Body of pancreas (tissue), 4 donors: ENCODE measurements at regions not wholly inside any gene's neighbourhood (a gene's known extent, or its start where the extent isn't known, plus 50 kb on each side); places are given as distances from the start of the nearest gene placed in this dataset.

ENCODE experiments used
- ATAC-seq: fragments of 150-250 bp; one replicate; pipeline ENCODE4 v1.9.1; 2016
- DNase-seq, 4 donors: peaks; one replicate each; pipeline ENCODE4 v3.0.0-alpha.2; 2019
- H3K27ac ChIP-seq, 4 donors: fragments of 200-600 bp; sonication (generic); 1 replicate in 3 of 4; 2 replicates in 1 of 4; pipeline versions ENCODE4 v1.5.1 to v1.6.1; 2016 to 2019; ENCODE audit warnings: mild to moderate bottlenecking in 1 of 4, mixed read lengths in 1 of 4, moderate library complexity in 1 of 4
- H3K27me3 ChIP-seq, 2 donors: fragments of 200-600 bp; sonication (generic); one replicate each; pipeline ENCODE4 v1.6.0; 2016; ENCODE audit warnings: mild to moderate bottlenecking in 1 of 2
- H3K36me3 ChIP-seq, 2 donors: fragments of 200-600 bp; sonication (generic); replicated peaks in 1 of 2; 2 replicates each; pipeline ENCODE4 v1.5.1; 2016; ENCODE audit warnings: low read depth in 2 of 2; ENCODE audit not compliant: insufficient read depth in 1 of 2
- H3K4me1 ChIP-seq: fragments of 200-600 bp; sonication (generic); one replicate; pipeline ENCODE4 v1.6.0; 2016
- H3K4me3 ChIP-seq, 2 donors: fragments of 200-600 bp; sonication (generic); 1 replicate in 1 of 2; 2 replicates in 1 of 2; pipeline ENCODE4 v1.5.1; 2016 to 2019
- H3K9me3 ChIP-seq, 3 donors: fragments of 200-600 bp; sonication (generic); 1 replicate in 2 of 3; 2 replicates in 1 of 3; pipeline ENCODE4 v1.5.1; 2016
- POLR2A ChIP-seq, 3 donors: fragments of 450-650 bp; IDR thresholded peaks; one replicate each; pipeline ENCODE4 v1.6.1; 2016; ENCODE audit warnings: antibody characterized with exemption in 3 of 3, mild to moderate bottlenecking in 2 of 3
- WGBS, 2 donors: methylation state at CpG; one replicate each; pipeline ENCODE4 v1.1.5; 2017; 5-methylcytosine and 5-hydroxymethylcytosine counted together
- intact Hi-C: fragments of 100-400 bp; cut with DNase I; formaldehyde crosslinking; loops from one replicate; pipeline ENCODE4 v1.15.1; 2023
- TF ChIP-seq, protein P1 (sequence below), 7 experiments: fragments of 450-650 bp in 4 of 7; fragments of 200-600 bp in 3 of 7; sonication (generic) in 3 of 7; IDR thresholded peaks; one replicate each; pipeline ENCODE4 v1.5.1; 2016 to 2019; ENCODE audit warnings: antibody characterized with exemption in 7 of 7

DNA sequence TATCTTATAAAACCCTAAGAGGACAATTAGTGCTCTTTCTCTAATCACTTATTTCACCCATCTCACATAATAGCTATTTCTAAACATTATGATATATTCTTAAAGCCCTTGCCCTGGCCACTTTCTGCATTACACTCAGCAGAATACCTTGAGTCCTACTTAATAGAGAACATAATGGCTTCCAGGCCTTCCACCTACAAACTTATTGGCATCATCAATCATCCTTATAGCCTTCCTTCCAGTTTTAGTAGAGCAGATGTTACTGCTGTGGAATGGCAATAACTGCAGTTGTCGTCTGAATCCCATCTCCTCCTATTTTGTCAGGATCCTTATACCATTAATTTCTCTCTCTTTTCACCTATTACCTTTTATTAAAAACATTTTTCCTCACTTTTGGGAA is 1127.4 kb downstream of the LRFN5 start:
- 37 to 55% methylated on average over 1 of the region's 1 CpG for WGBS, 2 donors
- ATAC-seq, result no peak
- no peaks in the 10 kb centered on the region for H3K9me3 ChIP-seq
- no peaks in the 10 kb centered on the region for H3K4me1 ChIP-seq
- H3K4me3 ChIP-seq, result no peak overlapping the region
- intact Hi-C loops, result no loop called here
- TF ChIP-seq POLR2A (IDR thresholded peaks at IDR 0.05), result no peak
- TF ChIP-seq, protein P1, sequence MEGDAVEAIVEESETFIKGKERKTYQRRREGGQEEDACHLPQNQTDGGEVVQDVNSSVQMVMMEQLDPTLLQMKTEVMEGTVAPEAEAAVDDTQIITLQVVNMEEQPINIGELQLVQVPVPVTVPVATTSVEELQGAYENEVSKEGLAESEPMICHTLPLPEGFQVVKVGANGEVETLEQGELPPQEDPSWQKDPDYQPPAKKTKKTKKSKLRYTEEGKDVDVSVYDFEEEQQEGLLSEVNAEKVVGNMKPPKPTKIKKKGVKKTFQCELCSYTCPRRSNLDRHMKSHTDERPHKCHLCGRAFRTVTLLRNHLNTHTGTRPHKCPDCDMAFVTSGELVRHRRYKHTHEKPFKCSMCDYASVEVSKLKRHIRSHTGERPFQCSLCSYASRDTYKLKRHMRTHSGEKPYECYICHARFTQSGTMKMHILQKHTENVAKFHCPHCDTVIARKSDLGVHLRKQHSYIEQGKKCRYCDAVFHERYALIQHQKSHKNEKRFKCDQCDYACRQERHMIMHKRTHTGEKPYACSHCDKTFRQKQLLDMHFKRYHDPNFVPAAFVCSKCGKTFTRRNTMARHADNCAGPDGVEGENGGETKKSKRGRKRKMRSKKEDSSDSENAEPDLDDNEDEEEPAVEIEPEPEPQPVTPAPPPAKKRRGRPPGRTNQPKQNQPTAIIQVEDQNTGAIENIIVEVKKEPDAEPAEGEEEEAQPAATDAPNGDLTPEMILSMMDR (IDR thresholded peaks at IDR 0.05), result no peak
- H3K27ac ChIP-seq, result no peak overlapping the region
- H3K27me3 ChIP-seq, result no peaks in the 10 kb centered on the region
- H3K36me3 ChIP-seq, result no peaks in the 10 kb centered on the region
- no peak for DNase-seq

DNA sequence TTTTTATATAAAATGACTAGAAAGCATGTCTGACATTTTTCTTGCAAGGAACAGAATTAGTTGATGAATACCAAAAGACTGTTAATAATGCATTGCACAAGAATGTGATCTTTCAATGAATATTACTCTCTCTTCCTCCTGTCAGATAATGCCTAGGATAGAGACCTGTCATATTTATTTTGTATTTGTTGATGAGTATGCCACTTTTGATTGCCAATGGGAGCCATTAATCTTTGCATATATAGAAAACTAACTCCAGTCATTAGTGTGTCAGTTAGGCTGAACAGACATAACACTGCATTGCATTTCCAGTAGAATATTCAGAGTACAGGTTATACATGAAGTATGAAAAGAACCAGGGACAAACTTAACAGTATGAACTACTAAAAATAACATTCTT is 1125.3 kb downstream of the LRFN5 start:
- TF ChIP-seq POLR2A (IDR thresholded peaks at IDR 0.05), result no peak
- TF ChIP-seq, protein P1 (IDR thresholded peaks at IDR 0.05), result no peak
- no peak for ATAC-seq
- intact Hi-C loops, result no loop called here

DNA sequence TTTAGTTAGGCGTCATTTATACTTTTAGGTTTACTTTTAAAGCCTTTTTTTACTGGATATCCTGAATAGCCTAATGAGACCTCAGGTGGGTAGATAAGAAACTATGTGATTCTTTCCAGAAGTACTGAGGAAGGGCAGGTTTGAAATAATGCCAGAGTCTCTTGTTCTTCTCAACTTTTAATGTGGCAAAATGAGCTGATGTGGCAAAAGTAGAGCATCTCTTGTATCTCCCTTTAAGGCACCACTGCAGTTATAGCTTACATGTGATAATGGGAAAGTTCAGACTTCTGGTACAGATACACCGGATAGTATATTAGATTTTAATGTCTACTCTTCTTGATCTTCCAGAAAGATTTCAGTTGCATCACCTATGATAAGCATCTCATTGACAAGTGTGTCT is 1124.8 kb downstream of the LRFN5 start:
- Histone ChIP-seq H3K36me3 (no peaks in the 10 kb centered on the region), H3K27ac (no peak overlapping the region), H3K4me3 (no peak overlapping the region), H3K4me1 (no peaks in the 10 kb centered on the region), H3K9me3 (no peaks in the 10 kb centered on the region), H3K27me3 (no peaks in the 10 kb centered on the region)
- DNase-seq (no peak), ATAC-seq (no peak)
- WGBS, 2 donors, result 66 to 81% methylated on average over 2 of the region's 2 CpGs
- intact Hi-C loops, result no loop called here
- TF ChIP-seq, protein P1 (IDR thresholded peaks at IDR 0.05), result no peak
- TF ChIP-seq POLR2A (IDR thresholded peaks at IDR 0.05), result no peak

More for the DNA sequence above, 1125.3 kb downstream of the LRFN5 start:
- Histone ChIP-seq H3K27me3 (no peaks in the 10 kb centered on the region), H3K27ac (no peak overlapping the region), H3K36me3 (no peaks in the 10 kb centered on the region), H3K4me1 (no peaks in the 10 kb centered on the region), H3K4me3 (no peak overlapping the region), H3K9me3 (no peaks in the 10 kb centered on the region)
- DNase-seq, result no peak

DNA sequence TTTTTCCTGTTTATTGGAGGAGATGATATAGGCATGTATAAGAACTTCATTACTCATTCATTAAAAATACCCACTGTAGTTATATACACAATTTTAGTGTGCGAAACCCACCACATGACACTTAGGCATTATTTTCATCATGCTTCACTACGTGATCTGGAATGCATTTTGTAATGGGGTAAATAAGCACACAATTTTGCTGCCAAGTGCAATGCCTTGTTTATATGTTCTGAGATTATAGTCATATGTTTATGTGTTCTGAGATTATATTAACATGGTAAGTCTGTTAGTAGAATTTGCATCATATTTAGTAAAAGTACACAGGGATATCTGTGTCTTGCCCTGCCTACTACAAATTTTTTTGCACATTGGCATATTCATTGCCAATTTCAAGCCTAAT is 1123.0 kb downstream of the LRFN5 start:
- WGBS, 2 donors, result 72 to 76% methylated on average over 2 of the region's 2 CpGs
- no peaks in the 10 kb centered on the region for H3K36me3 ChIP-seq
- no peak for ATAC-seq
- no peak for TF ChIP-seq POLR2A (IDR thresholded peaks at IDR 0.05)
- TF ChIP-seq, protein P1 (IDR thresholded peaks at IDR 0.05), result no peak
- H3K9me3 ChIP-seq, result no peaks in the 10 kb centered on the region
- no peak overlapping the region for H3K27ac ChIP-seq
- intact Hi-C loops, result no loop called here
- H3K4me1 ChIP-seq, result no peaks in the 10 kb centered on the region
- no peak for DNase-seq
- H3K4me3 ChIP-seq, result no peak overlapping the region
- H3K27me3 ChIP-seq, result no peaks in the 10 kb centered on the region

DNA sequence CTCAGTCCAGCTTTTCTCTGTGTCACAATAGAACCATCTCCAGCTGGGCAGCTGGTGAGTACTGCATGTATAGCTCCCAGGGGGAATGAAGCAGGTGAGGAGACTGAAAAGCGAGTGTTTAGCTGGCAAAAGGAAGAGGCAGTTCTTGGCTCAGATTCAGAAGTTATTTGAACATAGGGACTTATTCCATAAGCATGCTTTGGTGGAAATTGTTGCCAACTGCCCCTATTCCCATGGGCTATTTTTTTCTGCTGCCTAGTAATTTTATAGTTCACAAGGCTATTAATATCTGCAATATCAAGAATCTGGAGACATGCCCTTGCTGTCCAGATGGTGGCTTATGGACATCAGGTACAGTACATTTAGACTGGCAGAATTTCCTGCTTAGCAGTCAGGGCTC is 1112.7 kb downstream of the LRFN5 start:
- DNase-seq (peak in 1 of 4 donors; percentile 77), ATAC-seq (no peak)
- intact Hi-C loops, result no loop called here
- Histone ChIP-seq H3K4me3 (no peak overlapping the region), H3K4me1 (no peaks in the 10 kb centered on the region), H3K36me3 (no peaks in the 10 kb centered on the region), H3K27ac (no peak overlapping the region), H3K27me3 (no peaks in the 10 kb centered on the region), H3K9me3 (no peaks in the 10 kb centered on the region)
- 37 to 48% methylated on average over 1 of the region's 1 CpG for WGBS, 2 donors
- TF ChIP-seq, protein P1 (IDR thresholded peaks at IDR 0.05), result no peak
- no peak for TF ChIP-seq POLR2A (IDR thresholded peaks at IDR 0.05)
